NOMO-1 treated with dmso at 0.1 percent for 144 hours (cell line): ENCODE measurements at regions not wholly inside any gene's neighbourhood (a gene's known extent, or its start where the extent isn't known, plus 50 kb on each side); places are given as distances from the start of the nearest gene placed in this dataset.

Experiments
- DNase-seq: peaks from one replicate; lab custom pipeline; 2025; ENCODE audit not compliant: unreplicated experiment; lab: John Stamatoyannopoulos, UW

GRCh38 chr15:91549581-91549980 is 303.9 kb upstream of the SLCO3A1 start:
- DNase-seq = no peak

GRCh38 chr15:91552555-91552954 is 301.0 kb upstream of the SLCO3A1 start:
- DNase-seq = no peak

DNA sequence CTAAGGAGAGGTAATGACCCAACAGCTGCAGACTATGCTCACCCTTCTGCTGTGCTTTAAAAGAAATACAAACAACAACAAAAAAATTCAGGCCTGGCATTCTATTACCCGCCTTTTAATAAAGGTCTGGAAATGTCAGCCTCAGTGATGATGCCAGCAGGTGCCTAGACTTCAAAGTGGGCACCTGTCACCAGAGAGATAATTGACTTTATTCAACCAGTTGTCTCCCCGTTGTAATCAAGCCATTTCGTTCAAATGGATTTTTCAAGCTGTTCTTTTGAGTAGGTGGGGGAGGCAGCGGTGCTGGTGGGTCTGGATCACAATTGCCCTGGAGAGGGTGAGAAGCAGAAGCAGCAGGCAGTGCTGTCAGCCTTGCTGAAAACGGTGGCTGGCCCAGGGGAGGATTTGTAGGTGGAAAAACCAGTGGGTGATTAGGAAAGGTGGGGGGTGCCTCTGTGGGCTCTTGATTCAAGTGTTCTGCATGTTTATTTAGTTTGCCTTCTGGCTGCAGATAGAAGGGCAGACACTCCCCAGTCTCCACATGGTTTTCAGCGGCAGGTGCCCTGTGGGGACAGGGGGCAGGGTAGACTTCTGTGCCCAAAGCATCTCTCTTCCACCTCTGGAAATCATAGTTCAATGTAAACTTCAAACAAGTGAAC is 300.2 kb upstream of the SLCO3A1 start:
- no peak for DNase-seq

- DNase-seq = no peak
Observed at GRCh38 chr15:91555312-91555711, 298.2 kb upstream of the SLCO3A1 start.

GRCh38 chr15:91556926-91557325 is 296.6 kb upstream of the SLCO3A1 start:
- no peak for DNase-seq

DNA sequence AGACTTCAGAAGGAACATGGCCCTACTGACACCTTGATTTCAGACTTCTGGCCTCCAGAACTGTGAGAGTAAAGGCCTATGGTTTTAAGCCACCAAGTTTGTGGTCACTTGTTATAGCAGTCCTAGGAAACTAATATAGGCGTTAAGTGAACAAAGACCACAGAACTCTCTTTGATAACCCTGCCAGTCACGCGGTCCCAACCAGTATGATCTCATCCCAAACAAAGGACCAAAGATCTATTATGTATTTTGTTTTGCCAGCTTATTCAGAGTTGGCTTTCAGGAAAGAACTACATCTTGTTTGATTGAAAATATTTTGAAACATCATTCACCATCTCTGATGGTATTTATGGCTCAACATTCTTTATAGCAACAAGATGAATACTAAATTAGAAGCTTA is 294.4 kb upstream of the SLCO3A1 start:
- DNase-seq = no peak

DNA sequence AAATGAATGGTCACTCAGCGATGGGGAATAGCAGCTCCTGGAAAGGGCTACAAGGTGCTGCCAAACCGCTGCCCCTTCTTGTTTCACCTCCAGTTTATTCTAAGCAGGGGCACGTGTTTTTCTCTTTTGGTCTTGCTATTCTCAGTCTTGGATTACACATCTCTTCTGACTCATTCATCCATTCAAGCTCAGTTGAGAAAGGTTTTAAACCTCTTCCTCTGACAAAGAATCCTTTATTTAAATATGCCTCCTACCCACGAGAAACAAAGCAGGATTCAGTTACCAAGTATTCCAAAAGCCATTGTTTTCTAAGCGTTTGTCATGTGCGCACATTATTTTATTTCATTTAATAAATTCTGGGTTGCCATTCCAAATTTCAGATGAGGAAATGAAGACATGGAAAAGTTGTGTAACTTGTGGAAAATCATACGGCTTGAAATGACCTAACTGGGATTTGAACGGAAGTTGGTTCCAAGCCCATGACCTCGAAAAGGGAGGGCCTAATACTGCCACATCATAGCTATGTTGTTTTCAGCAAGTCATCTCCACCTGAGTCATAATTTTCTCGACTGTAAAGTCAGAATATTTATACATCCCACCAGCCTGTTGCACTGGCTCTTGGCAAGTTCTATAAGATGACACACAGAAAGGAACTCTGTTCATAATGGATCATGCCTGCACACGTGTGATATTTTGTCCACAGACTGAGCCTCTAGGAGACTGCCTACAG is 292.0 kb upstream of the SLCO3A1 start:
- DNase-seq = no peak

DNA sequence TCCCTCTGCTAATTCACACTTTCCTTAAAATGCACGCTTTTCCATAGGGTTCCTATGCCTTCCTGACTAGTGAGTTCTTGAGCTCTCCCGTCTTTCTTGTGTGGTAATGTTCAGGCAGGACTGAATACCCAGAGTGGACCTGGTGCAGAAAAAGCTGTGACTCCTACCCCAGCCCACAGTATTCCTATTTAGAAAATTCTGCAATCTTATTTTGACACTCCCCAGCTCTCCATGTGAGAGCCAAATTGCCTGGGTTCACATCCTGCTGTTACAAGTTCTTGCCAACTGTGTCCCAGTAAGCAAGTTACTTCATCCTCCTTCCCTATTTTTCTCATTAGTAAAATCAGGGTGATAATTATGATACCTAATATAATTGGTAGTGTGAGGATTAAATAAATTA is 290.8 kb upstream of the SLCO3A1 start:
- no peak for DNase-seq

- DNase-seq = no peak
Observed at GRCh38 chr15:91564631-91565030, 288.9 kb upstream of the SLCO3A1 start.

- DNase-seq = no peak
Observed at GRCh38 chr15:91566141-91566540, 287.4 kb upstream of the SLCO3A1 start.

DNA sequence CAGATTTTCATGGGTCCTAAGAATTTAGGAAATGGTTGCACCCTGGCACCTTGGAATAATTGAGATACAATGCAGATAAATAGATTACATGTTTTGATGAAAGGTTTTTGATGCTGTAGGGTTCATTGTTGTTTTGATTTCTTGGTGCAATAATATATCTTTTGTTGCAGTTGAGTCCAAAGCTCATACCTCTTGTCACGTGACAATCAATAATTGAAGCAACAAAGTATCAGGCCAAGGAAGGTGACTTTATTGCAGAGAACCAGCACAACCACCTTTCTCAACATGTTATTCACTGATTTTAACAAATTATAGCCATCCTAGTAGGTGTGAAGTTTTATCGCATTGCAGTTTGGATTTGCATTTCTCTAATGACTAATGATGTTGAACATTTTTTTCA is 285.5 kb upstream of the SLCO3A1 start:
- DNase-seq = no peak

DNA sequence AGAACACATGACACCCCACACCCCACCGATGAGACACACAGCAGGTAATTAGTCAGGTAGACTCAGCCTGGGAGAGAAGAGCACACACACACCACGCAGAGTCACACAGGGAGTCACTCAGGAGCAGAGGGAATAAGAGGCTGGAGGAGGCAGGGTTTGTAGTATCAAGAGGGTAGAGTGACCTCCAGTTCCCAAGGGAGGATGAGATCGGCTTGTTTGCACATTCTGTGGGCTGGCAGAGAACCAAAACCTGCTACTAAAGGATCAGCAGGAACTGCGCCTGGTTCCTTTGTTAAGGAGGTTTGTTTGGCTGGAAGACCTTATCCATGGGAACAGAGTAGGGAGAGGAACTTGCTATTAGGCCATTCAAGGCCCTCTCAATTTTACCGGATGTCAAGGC is 281.4 kb upstream of the SLCO3A1 start:
- no peak for DNase-seq

DNA sequence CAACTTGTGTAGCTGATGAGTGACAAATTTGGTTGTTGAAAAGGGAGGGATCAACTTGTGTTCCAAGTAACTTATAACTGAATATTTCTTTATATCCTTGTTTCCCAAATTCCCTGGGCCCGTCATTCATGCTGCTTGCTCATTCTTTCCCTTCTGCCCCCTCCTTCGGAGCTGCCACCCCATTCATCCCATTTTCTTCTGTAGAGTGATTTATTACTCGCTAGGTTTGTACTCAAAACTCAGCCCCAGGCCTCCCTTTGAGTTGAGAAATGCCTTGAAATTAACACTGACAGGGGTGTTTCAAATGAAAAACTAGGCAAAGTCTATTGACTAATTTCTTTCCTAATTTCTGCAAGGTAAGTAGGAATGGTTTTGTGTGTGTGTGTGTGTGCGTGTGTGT is 277.4 kb upstream of the SLCO3A1 start:
- no peak for DNase-seq

DNA sequence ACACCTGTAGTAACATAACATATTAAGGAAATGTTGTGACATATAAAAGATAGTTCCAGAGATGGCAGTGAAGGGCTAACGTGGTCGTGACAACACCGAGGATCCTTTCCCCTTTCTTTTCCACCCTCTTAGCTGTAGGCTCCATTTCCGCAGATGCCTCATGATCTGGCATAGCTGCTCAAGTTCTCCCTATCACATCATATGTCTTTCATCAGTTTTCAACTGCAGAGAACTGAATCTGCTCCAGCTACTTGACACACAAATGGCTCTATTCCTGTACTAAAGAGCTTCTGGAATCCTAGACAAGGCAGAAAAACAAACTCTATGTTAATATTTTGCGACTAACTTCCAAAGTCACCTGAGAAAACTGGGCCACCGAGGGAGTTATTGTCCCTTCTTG is 275.0 kb upstream of the SLCO3A1 start:
- DNase-seq = no peak

DNA sequence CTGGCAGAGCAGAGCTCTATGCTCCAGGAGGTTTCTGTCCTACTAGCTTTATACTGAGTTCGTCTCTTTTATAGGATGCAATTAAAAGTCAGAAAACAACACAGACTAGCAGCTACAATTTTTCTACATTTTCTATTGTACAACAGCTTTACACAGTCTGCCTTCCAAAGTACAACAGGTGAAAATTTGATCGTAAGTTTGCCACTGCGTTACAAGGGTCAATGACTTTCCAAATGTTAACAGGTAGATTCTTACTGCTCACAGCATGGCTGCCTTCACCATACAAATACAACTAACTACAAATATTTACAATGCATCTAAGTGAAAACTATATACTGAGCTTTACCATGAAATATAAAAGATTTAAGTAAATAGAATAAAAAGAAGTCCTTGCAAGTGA is 268.6 kb upstream of the SLCO3A1 start:
- no peak for DNase-seq

- DNase-seq = no peak
Observed at GRCh38 chr15:91586560-91586959, 266.9 kb upstream of the SLCO3A1 start.

DNA sequence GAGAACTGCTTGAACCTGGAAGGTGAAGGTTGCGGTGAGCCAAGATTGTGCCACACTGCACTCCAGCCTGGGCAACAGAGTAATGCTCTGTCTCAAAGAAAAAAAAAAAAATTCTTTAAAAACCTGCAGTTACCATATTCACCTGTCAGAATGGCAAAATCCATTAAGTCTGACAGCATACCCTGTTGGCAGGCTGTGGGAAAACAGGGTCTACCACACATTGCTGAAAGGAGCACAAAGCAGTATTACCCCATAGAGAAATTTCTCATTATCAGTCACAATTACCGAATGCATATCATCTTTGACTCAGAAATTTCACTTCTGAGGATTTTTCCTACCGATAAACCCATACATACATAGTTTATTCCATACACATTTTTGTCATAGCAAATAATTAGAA is 264.1 kb upstream of the SLCO3A1 start:
- DNase-seq = no peak

DNA sequence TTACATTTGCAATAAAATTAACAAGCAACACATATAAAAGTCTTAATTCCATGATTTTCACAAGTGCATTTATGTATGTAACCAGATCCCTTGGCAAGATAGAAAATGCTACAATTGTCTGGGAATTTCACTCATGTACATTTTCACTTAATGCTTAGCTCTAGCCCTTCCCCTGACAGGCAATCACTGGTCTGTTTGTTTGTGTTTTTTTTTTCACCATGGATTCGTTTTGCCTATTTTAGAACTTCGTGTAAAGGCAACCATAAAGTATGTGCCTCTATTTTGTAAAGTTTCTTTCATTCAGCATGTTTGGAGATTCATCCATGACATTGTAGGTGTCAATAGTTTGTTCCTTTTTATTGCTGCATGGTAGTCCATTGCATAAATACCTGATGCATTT is 260.9 kb upstream of the SLCO3A1 start:
- DNase-seq = no peak

DNA sequence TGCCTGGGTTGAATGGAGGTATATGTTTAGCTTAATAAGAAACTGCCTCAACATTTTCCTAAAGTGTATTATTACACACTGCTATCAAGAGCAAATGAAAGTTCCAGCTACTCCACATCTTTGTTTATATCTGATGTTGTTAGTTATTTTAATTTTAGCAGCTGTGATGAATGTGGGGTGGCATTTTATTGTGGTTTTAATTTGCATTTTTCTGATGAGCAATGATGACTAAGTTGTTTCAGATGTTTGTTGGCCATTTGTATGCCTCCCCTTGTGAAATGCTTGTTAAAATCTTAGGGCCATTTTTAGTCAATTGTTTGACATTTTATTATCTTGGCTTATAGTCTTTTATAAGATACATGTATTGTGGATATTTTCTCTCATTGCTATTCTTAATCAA is 260.4 kb upstream of the SLCO3A1 start:
- no peak for DNase-seq

DNA sequence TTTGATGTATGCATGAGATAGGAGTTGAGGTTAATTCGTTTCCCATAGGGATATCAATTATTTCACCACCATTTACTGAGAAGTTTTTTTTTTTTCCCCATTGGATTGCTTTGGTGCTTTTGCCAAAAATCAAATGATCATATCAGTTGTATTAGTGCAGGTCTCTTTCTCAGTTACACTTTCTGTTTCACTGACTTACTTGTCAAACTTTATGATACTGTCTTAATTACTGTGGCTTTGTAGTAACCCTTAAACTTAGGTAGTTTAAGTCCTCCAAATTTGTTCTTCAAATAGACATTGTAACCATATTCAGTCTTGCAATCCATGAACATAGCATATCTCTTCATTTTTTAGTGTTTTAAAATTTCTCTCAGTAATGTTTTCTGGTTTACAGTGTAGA is 259.9 kb upstream of the SLCO3A1 start:
- DNase-seq = no peak

- DNase-seq = no peak
Observed at GRCh38 chr15:91599261-91599660, 254.2 kb upstream of the SLCO3A1 start.

DNA sequence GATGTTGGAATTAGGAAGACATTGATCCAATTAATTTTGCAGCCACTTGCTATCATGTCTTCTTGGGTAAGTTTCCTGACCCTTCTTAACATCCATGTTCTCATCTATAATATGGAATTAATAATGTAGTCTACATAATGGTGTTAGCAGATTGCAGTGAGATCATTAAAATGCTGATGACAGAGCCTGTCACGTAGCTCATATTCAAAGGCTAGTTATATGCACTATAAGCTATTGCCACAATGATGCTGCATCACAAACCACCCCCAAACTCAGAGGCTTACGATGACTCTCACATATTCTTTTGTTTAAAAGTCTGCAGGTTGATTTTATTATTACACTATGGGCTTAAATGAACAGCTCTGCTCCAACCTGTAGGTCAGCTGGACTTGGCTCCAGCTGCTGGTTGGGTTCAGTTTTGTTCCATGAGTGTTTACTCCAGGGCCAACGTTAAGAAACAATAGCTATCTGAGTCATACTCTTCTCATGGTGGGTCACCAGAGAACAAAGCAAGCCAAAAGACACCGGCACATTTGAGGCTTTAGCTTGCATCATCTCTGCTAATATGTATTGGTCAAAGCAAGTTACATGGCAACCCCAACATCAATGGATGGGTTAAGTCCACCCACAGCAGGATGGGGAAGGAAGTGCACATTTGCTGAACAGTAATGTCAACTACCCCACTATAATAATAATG is 250.0 kb upstream of the SLCO3A1 start:
- no peak for DNase-seq
